Left lung (tissue), 4 donors: ENCODE measurements at regions not wholly inside any gene's neighbourhood (a gene's known extent, or its start where the extent isn't known, plus 50 kb on each side); places are given as distances from the start of the nearest gene placed in this dataset.

ENCODE experiments used
- ATAC-seq: fragments of 200-7000 bp; cut with Tn5 transposase; one replicate; pipeline ENCODE4 v1.9.1; 2020; ENCODE audit warnings: moderate library complexity
- DNase-seq, 4 donors: peaks; one replicate each; pipeline ENCODE4 v3.0.0-alpha.2; 2013 to 2020
- H3K27ac ChIP-seq, 2 donors: fragments of 200-600 bp; sonication (generic) in 1 of 2; one replicate each; pipeline versions ENCODE4 v1.5.0 to v1.8.0; 2020 to 2021
- H3K27me3 ChIP-seq, 2 donors: fragments of 200-600 bp; sonication (generic) in 1 of 2; one replicate each; pipeline versions ENCODE4 v1.5.0 to v1.8.0; 2020 to 2021
- H3K36me3 ChIP-seq, 2 donors: fragments of 200-600 bp; sonication (generic) in 1 of 2; one replicate each; pipeline versions ENCODE4 v1.5.0 to v1.8.0; 2020 to 2021
- H3K4me1 ChIP-seq, 2 donors: fragments of 200-600 bp; one replicate each; pipeline ENCODE4 v1.8.0; 2021
- H3K4me3 ChIP-seq, 2 donors: fragments of 200-600 bp; sonication (generic) in 1 of 2; one replicate each; pipeline versions ENCODE4 v1.5.0 to v1.8.0; 2020 to 2021; ENCODE audit warnings: mild to moderate bottlenecking in 1 of 2
- H3K9me3 ChIP-seq, 2 donors: fragments of 200-600 bp; sonication (generic) in 1 of 2; one replicate each; pipeline versions ENCODE4 v1.5.0 to v1.8.0; 2020 to 2021
- CTCF ChIP-seq, 2 donors: fragments of 200-600 bp; sonication (generic) in 1 of 2; IDR thresholded peaks; one replicate each; pipeline versions ENCODE4 v1.5.0 to v1.8.0; 2021; ENCODE audit warnings: antibody characterized with exemption in 2 of 2
- intact Hi-C, 2 donors: fragments of 100-400 bp; cut with DNase I; formaldehyde crosslinking; loops; one replicate each; pipeline versions ENCODE4 v1.11.2 to v1.14.2; 2022
- donor health status: DM: no; HTN: yes; CAD: no.
- donor health status: DM: no; HTN: no; CAD: no.

- intact Hi-C loops = no loop called here
- no peak overlapping the region for H3K4me3 ChIP-seq
- no peak for TF ChIP-seq CTCF (IDR thresholded peaks at IDR 0.05)
- H3K9me3 ChIP-seq = no peaks in the 10 kb centered on the region
- no peak overlapping the region for H3K27ac ChIP-seq
- ATAC-seq = no peak
- H3K4me1 ChIP-seq = no peaks in the 10 kb centered on the region
- no peaks in the 10 kb centered on the region for H3K27me3 ChIP-seq
- no peak for DNase-seq
- no peaks in the 10 kb centered on the region for H3K36me3 ChIP-seq
Observed at GRCh38 chr6:113491376-113491775, 365.8 kb upstream of the MARCKS start.

GRCh38 chr6:113493991-113494390, 363.2 kb upstream of the MARCKS start:
- DNase-seq (no peak), ATAC-seq (no peak)
- Histone ChIP-seq H3K9me3 (no peaks in the 10 kb centered on the region), H3K27ac (no peak overlapping the region), H3K36me3 (no peaks in the 10 kb centered on the region), H3K4me1 (no peaks in the 10 kb centered on the region), H3K27me3 (no peaks in the 10 kb centered on the region), H3K4me3 (no peak overlapping the region)
- intact Hi-C loops = no loop called here
- TF ChIP-seq CTCF (IDR thresholded peaks at IDR 0.05) = no peak

GRCh38 chr6:113495521-113495920, 361.6 kb upstream of the MARCKS start:
- no peak overlapping the region for H3K27ac ChIP-seq
- no peak for DNase-seq

GRCh38 chr6:113496166-113496565, 361.0 kb upstream of the MARCKS start:
- H3K9me3 ChIP-seq = no peaks in the 10 kb centered on the region
- H3K4me3 ChIP-seq = no peak overlapping the region
- H3K36me3 ChIP-seq = no peaks in the 10 kb centered on the region
- DNase-seq (peak in 1 of 4 donors; percentile 6), ATAC-seq (no peak)
- no peaks in the 10 kb centered on the region for H3K27me3 ChIP-seq
- no peaks in the 10 kb centered on the region for H3K4me1 ChIP-seq
- TF ChIP-seq CTCF (IDR thresholded peaks at IDR 0.05) = no peak
- no peak overlapping the region for H3K27ac ChIP-seq
- intact Hi-C loops = no loop called here

More at GRCh38 chr6:113495521-113495920, 361.6 kb upstream of the MARCKS start:
- H3K9me3 ChIP-seq = no peaks in the 10 kb centered on the region
- intact Hi-C loops = no loop called here
- no peak overlapping the region for H3K4me3 ChIP-seq
- H3K4me1 ChIP-seq = no peaks in the 10 kb centered on the region
- TF ChIP-seq CTCF (IDR thresholded peaks at IDR 0.05) = no peak
- no peak for ATAC-seq
- H3K36me3 ChIP-seq = no peaks in the 10 kb centered on the region
- H3K27me3 ChIP-seq = no peaks in the 10 kb centered on the region

- no peak for TF ChIP-seq CTCF (IDR thresholded peaks at IDR 0.05)
- H3K9me3 ChIP-seq = no peaks in the 10 kb centered on the region
- H3K27me3 ChIP-seq = no peaks in the 10 kb centered on the region
- ATAC-seq = no peak
- no peak overlapping the region for H3K4me3 ChIP-seq
- no peaks in the 10 kb centered on the region for H3K36me3 ChIP-seq
- no peak for DNase-seq
- no peaks in the 10 kb centered on the region for H3K4me1 ChIP-seq
- H3K27ac ChIP-seq = no peak overlapping the region
- intact Hi-C loops = no loop called here
Observed at GRCh38 chr6:113500221-113500620, 356.9 kb upstream of the MARCKS start.
